Progenitor cell of endocrine pancreas (in vitro differentiated cells): ENCODE measurements at regions not wholly inside any gene's neighbourhood (a gene's known extent, or its start where the extent isn't known, plus 50 kb on each side); places are given as distances from the start of the nearest gene placed in this dataset.
A peak's percentile ranks its signal among the peaks of the same experiment; 100 is the strongest.

Experiments used
- DNase-seq: peaks from one replicate; pipeline ENCODE4 v3.0.0; 2021; ENCODE audit warnings: low spot score; ENCODE audit not compliant: unreplicated experiment
- H3K27ac Mint-ChIP-seq: 2 replicates; pipeline ENCODE4 v1.8.0; 2021; ENCODE audit warnings: mild to moderate bottlenecking, moderate library complexity, mixed read lengths
- H3K27me3 Mint-ChIP-seq: 2 replicates; pipeline ENCODE4 v1.8.0; 2021; ENCODE audit warnings: mixed read lengths
- H3K36me3 Mint-ChIP-seq: 2 replicates; pipeline ENCODE4 v1.8.0; 2022; ENCODE audit warnings: mixed read lengths; ENCODE audit not compliant: insufficient read depth
- H3K4me1 Mint-ChIP-seq: 2 replicates; pipeline ENCODE4 v1.8.0; 2021; ENCODE audit warnings: low read depth, mixed read lengths
- H3K4me3 Mint-ChIP-seq: 2 replicates; pipeline ENCODE4 v1.8.0; 2021; ENCODE audit warnings: low read depth, mild to moderate bottlenecking, moderate library complexity, mixed read lengths
- H3K9me3 Mint-ChIP-seq: 2 replicates; pipeline ENCODE4 v1.8.0; 2021; ENCODE audit warnings: low read depth, mixed read lengths
- CTCF ChIP-seq: fragments of 200-600 bp; sonication (generic); IDR thresholded peaks from one replicate; pipeline ENCODE4 v1.5.0; 2021; ENCODE audit warnings: antibody characterized with exemption, mild to moderate bottlenecking; ENCODE audit not compliant: unreplicated experiment

- no peak for TF ChIP-seq CTCF
- no peak for DNase-seq
- no peak overlapping the region for H3K27ac Mint-ChIP-seq
- H3K27me3 Mint-ChIP-seq: no peaks in the 10 kb centered on the region
- H3K4me3 Mint-ChIP-seq: no peak overlapping the region
- H3K9me3 Mint-ChIP-seq: no peaks in the 10 kb centered on the region
- no peaks in the 10 kb centered on the region for H3K36me3 Mint-ChIP-seq
- H3K4me1 Mint-ChIP-seq: peaks cover 3% of the 10 kb centered on the region
These were observed 328.4 kb downstream of the DUSP6 start for GRCh38 chr12:89023936-89024335.

- Mint-ChIP-seq H3K36me3 (no peaks in the 10 kb centered on the region), H3K4me3 (no peak overlapping the region), H3K9me3 (no peaks in the 10 kb centered on the region), H3K4me1 (peaks cover 13% of the 10 kb centered on the region), H3K27ac (no peak overlapping the region), H3K27me3 (no peaks in the 10 kb centered on the region)
- DNase-seq: no peak
- no peak for TF ChIP-seq CTCF
These were observed 331.6 kb downstream of the DUSP6 start for GRCh38 chr12:89020689-89021088.

- Mint-ChIP-seq H3K9me3 (no peaks in the 10 kb centered on the region), H3K4me1 (peaks cover 17% of the 10 kb centered on the region), H3K36me3 (no peaks in the 10 kb centered on the region), H3K4me3 (no peak overlapping the region), H3K27me3 (no peaks in the 10 kb centered on the region), H3K27ac (no peak overlapping the region)
- DNase-seq: no peak
- no peak for TF ChIP-seq CTCF
These were observed 332.2 kb downstream of the DUSP6 start for GRCh38 chr12:89020121-89020480.

- no peak overlapping the region for H3K27ac Mint-ChIP-seq
These were observed 332.7 kb downstream of the DUSP6 start for GRCh38 chr12:89019439-89020120.

More at GRCh38 chr12:89019439-89020120, 332.7 kb downstream of the DUSP6 start:
- H3K9me3 Mint-ChIP-seq: no peaks in the 10 kb centered on the region
- TF ChIP-seq CTCF: peak; percentile 92
- H3K36me3 Mint-ChIP-seq: no peaks in the 10 kb centered on the region
- peaks cover 17% of the 10 kb centered on the region for H3K4me1 Mint-ChIP-seq
- H3K27me3 Mint-ChIP-seq: no peaks in the 10 kb centered on the region
- no peak overlapping the region for H3K4me3 Mint-ChIP-seq
- peak; percentile 70 for DNase-seq
